Caco-2 (cell line): ENCODE measurements at regions not wholly inside any gene's neighbourhood (a gene's known extent, or its start where the extent isn't known, plus 50 kb on each side); places are given as distances from the start of the nearest gene placed in this dataset.

Experiments used
- BruUV-seq: library from RNA; stranded (reverse); fragments of 400-500 nt; replicated peaks from 2 replicates; lab custom pipeline; 2021; lab: Mats Ljungman, UMichigan
- CTCF ChIA-PET: fragments of 300-600 bp; sonication (Branson Sonifier 250); formaldehyde crosslinking; loops from one replicate; lab custom pipeline; 2022; ENCODE audit warnings: antibody characterized with exemption; lab: Charles Lee
- POLR2A ChIA-PET: fragments of 300-600 bp; sonication (Branson Sonifier 250); formaldehyde crosslinking; loops from one replicate; lab custom pipeline; 2022; ENCODE audit warnings: antibody characterized with exemption; lab: Charles Lee
- DNase-seq, 2 experiments: peaks; one replicate each; pipeline versions ENCODE4 v3.0.0 to v3.0.0-alpha.2; 2020 to 2022
- H3K27me3 ChIP-seq: replicated peaks from 2 replicates; pipeline ENCODE4 v1.6.0; 2011; ENCODE audit warnings: low read length; ENCODE audit not compliant: control insufficient read depth, insufficient read depth
- H3K36me3 ChIP-seq: 2 replicates; pipeline ENCODE4 v1.5.1; 2011; ENCODE audit warnings: low read length; ENCODE audit not compliant: control insufficient read depth, insufficient read depth
- H3K4me1 ChIP-seq: fragments of 250-450 bp; sonication (Bioruptor Pico); 2 replicates; pipeline ENCODE4 v1.5.1; 2020; ENCODE audit warnings: mild to moderate bottlenecking
- H3K4me3 ChIP-seq: 2 replicates; pipeline ENCODE4 v1.5.1; 2011; ENCODE audit warnings: low read depth, mild to moderate bottlenecking, control low read depth, low read length
- H3K9me3 ChIP-seq: fragments of 250-450 bp; sonication (Bioruptor Pico); 2 replicates; pipeline ENCODE4 v1.5.1; 2020; ENCODE audit warnings: mild to moderate bottlenecking, moderate library complexity
- H3K27ac Mint-ChIP-seq: one replicate; pipeline ENCODE4 v1.8.0; 2022; ENCODE audit warnings: mixed read lengths; ENCODE audit not compliant: unreplicated experiment
- H3K27me3 Mint-ChIP-seq: one replicate; pipeline ENCODE4 v1.8.0; 2022; ENCODE audit warnings: mixed read lengths; ENCODE audit not compliant: insufficient read depth, unreplicated experiment
- H3K36me3 Mint-ChIP-seq: one replicate; pipeline ENCODE4 v1.8.0; 2022; ENCODE audit warnings: mild to moderate bottlenecking, mixed read lengths; ENCODE audit not compliant: insufficient read depth, unreplicated experiment
- H3K4me1 Mint-ChIP-seq: one replicate; pipeline ENCODE4 v1.8.0; 2022; ENCODE audit warnings: low read depth, mixed read lengths; ENCODE audit not compliant: unreplicated experiment
- H3K4me3 Mint-ChIP-seq: one replicate; pipeline ENCODE4 v1.8.0; 2022; ENCODE audit warnings: mild to moderate bottlenecking, moderate library complexity, mixed read lengths; ENCODE audit not compliant: unreplicated experiment
- H3K9me3 Mint-ChIP-seq: one replicate; pipeline ENCODE4 v1.8.0; 2022; ENCODE audit warnings: mixed read lengths; ENCODE audit not compliant: unreplicated experiment
- intact Hi-C: fragments of 100-400 bp; cut with micrococcal nuclease; formaldehyde crosslinking; loops from one replicate; pipeline ENCODE4 v1.10.0; 2022; ENCODE audit not compliant: unreplicated experiment
- TF ChIP-seq, protein P1 (sequence below), 2 experiments: fragments of 200-600 bp in 1 of 2; IDR thresholded peaks; 1 replicate in 1 of 2; 2 replicates in 1 of 2; pipeline versions ENCODE4 v1.5.1 to v1.8.0; 2011 to 2022; ENCODE audit warnings: antibody characterized with exemption in 1 of 2, control low read depth in 1 of 2, inconsistent platforms in 1 of 2, low read depth in 1 of 2, low read length in 1 of 2, mild to moderate bottlenecking in 1 of 2, moderate library complexity in 1 of 2; ENCODE audit not compliant: insufficient read depth in 1 of 2, severe bottlenecking in 1 of 2, unreplicated experiment in 1 of 2

- H3K36me3 Mint-ChIP-seq, result peaks cover 6% of the 10 kb centered on the region
- POLR2A ChIA-PET, result no interaction called here
- no peak overlapping the region for H3K4me3 Mint-ChIP-seq
- no peak overlapping the region for H3K27ac Mint-ChIP-seq
- Histone ChIP-seq H3K9me3 (peaks cover 14% of the 10 kb centered on the region; the same call in 1 of the 2 replicates), H3K36me3 (no peaks in the 10 kb centered on the region), H3K4me3 (no peak overlapping the region), H3K4me1 (no peaks in the 10 kb centered on the region), H3K27me3 (no peaks in the 10 kb centered on the region)
- DNase-seq, result no peak
- H3K9me3 Mint-ChIP-seq, result no peaks in the 10 kb centered on the region
- intact Hi-C loops, result no loop called here
- TF ChIP-seq, protein P1, sequence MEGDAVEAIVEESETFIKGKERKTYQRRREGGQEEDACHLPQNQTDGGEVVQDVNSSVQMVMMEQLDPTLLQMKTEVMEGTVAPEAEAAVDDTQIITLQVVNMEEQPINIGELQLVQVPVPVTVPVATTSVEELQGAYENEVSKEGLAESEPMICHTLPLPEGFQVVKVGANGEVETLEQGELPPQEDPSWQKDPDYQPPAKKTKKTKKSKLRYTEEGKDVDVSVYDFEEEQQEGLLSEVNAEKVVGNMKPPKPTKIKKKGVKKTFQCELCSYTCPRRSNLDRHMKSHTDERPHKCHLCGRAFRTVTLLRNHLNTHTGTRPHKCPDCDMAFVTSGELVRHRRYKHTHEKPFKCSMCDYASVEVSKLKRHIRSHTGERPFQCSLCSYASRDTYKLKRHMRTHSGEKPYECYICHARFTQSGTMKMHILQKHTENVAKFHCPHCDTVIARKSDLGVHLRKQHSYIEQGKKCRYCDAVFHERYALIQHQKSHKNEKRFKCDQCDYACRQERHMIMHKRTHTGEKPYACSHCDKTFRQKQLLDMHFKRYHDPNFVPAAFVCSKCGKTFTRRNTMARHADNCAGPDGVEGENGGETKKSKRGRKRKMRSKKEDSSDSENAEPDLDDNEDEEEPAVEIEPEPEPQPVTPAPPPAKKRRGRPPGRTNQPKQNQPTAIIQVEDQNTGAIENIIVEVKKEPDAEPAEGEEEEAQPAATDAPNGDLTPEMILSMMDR (IDR thresholded peaks at IDR 0.05; ENCODE audit: insufficient read depth in 1 of 2, low read depth in 1 of 2, low read length in 1 of 2, severe bottlenecking in 1 of 2, unreplicated experiment in 1 of 2), result no peak
- H3K27me3 Mint-ChIP-seq, result no peaks in the 10 kb centered on the region
- CTCF ChIA-PET, result no interaction called here
- no TSS peak for BruUV-seq
- no peaks in the 10 kb centered on the region for H3K4me1 Mint-ChIP-seq
Observed at GRCh38 chr15:46773016-46773415, 944.3 kb upstream of the SEMA6D start.

- CTCF ChIA-PET, result no interaction called here
Observed at GRCh38 chr15:46778876-46779275, 938.4 kb upstream of the SEMA6D start.

DNA sequence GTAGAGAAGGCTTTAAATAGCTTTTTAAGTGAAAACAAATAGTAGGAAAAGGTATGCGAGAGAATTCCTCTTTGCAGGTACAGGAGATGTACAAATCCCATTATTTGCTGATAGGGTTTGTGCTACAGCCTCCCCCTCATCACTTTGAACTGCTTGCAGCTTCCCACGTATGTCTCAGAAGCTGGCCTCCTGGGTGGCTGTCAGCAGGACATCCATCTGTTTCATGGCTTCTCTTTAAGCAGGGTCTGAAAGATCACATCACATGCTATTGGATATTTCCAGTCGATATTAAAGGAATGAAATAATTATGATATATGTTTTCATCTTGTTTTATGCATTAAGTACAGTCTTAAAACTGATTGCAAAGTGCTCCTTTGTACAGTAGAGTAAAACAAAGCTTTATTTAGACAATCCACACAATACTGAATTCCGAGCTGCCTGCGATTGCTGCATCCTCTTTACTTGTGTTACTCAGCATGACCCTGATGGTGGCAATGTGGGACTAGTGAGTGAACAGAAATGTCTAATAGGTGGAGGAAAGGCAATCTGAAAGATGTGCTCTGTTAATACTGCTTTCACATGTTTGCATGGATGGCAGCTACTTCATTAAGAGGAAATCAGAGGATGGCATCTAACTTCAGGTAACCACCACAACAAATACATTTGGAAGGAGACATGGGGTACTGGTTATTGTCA, 930.6 kb upstream of the SEMA6D start:
- Mint-ChIP-seq H3K27me3 (peaks cover 8% of the 10 kb centered on the region), H3K4me1 (no peaks in the 10 kb centered on the region), H3K4me3 (no peak overlapping the region), H3K27ac (no peak overlapping the region), H3K9me3 (peaks cover 10% of the 10 kb centered on the region), H3K36me3 (no peaks in the 10 kb centered on the region)
- intact Hi-C loops, result loop anchor here (1.0 to 10.0 kb wide), 2 partner anchors 241 to 408 kb away; no protein-coding TSS in a partner anchor
- CTCF ChIA-PET, result interaction anchor here (1.0 kb wide), 1 partner anchor 409 kb away, joined by 7 read pairs; no protein-coding TSS in a partner anchor
- TF ChIP-seq, protein P1 (IDR thresholded peaks at IDR 0.05; ENCODE audit: insufficient read depth in 1 of 2, low read depth in 1 of 2, low read length in 1 of 2, severe bottlenecking in 1 of 2, unreplicated experiment in 1 of 2), result no peak
- Histone ChIP-seq H3K4me1 (no peaks in the 10 kb centered on the region), H3K9me3 (no peaks in the 10 kb centered on the region), H3K4me3 (no peak overlapping the region), H3K36me3 (no peaks in the 10 kb centered on the region), H3K27me3 (no peaks in the 10 kb centered on the region)
- DNase-seq, result no peak
- POLR2A ChIA-PET, result no interaction called here
- BruUV-seq, result no TSS peak

More at GRCh38 chr15:46778876-46779275, 938.4 kb upstream of the SEMA6D start:
- Histone ChIP-seq H3K4me1 (no peaks in the 10 kb centered on the region), H3K4me3 (no peak overlapping the region), H3K36me3 (no peaks in the 10 kb centered on the region), H3K27me3 (no peaks in the 10 kb centered on the region), H3K9me3 (no peaks in the 10 kb centered on the region)
- POLR2A ChIA-PET, result no interaction called here
- Mint-ChIP-seq H3K27me3 (peaks cover 11% of the 10 kb centered on the region), H3K4me1 (no peaks in the 10 kb centered on the region), H3K36me3 (no peaks in the 10 kb centered on the region), H3K9me3 (peaks cover 10% of the 10 kb centered on the region), H3K27ac (no peak overlapping the region), H3K4me3 (no peak overlapping the region)
- intact Hi-C loops, result no loop called here
- no TSS peak for BruUV-seq
- TF ChIP-seq, protein P1 (IDR thresholded peaks at IDR 0.05; ENCODE audit: insufficient read depth in 1 of 2, low read depth in 1 of 2, low read length in 1 of 2, severe bottlenecking in 1 of 2, unreplicated experiment in 1 of 2), result no peak
- DNase-seq, result no peak
